GM10847 (cell line): ENCODE measurements at regions not wholly inside any gene's neighbourhood (a gene's known extent, or its start where the extent isn't known, plus 50 kb on each side); places are given as distances from the start of the nearest gene placed in this dataset.

Experiments used
- POLR2A ChIP-seq: IDR thresholded peaks from 2 replicates; pipeline ENCODE4 v1.6.1; 2011; ENCODE audit not compliant: insufficient read length; ENCODE audit errors: extremely low read depth

DNA sequence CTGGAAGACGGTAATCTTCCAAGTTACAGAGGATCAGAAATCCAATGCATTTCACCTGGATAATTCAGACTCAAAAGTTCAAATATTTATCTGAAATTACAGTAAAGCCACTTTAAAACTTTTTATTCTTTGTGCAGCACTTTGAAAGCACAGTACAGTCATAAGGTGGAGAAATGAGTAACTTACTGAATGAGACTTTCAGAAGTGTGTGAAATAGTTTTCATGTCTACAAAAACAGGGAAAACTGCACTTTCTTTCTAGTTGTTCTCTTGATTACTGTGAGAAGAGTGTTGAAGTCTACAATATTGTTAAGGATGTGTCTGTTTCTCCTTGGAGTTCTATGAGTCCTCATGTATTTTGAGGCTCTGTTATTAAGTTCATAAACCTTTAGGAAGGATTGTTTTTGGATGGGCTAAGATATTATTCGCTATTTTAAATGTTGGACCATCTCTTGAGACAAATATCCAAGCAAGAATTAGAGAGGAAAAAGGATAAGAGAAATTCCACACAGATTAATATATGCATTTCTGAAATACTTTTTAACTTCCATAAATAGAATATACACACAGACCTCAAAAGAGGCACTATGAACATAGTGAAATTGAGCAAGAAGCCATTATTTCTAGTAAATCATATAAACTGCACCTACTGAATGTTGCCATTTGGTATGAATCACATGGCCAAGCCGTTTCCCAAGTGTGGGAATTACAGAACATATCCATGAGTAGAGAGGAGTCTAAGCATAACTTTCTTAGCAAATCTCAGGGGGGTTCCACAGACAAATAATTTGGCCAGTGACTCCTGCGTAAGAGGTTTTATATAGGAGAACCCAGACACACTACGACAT is 83.6 kb upstream of the PLEKHM1 start:
- TF ChIP-seq POLR2A: no peak

DNA sequence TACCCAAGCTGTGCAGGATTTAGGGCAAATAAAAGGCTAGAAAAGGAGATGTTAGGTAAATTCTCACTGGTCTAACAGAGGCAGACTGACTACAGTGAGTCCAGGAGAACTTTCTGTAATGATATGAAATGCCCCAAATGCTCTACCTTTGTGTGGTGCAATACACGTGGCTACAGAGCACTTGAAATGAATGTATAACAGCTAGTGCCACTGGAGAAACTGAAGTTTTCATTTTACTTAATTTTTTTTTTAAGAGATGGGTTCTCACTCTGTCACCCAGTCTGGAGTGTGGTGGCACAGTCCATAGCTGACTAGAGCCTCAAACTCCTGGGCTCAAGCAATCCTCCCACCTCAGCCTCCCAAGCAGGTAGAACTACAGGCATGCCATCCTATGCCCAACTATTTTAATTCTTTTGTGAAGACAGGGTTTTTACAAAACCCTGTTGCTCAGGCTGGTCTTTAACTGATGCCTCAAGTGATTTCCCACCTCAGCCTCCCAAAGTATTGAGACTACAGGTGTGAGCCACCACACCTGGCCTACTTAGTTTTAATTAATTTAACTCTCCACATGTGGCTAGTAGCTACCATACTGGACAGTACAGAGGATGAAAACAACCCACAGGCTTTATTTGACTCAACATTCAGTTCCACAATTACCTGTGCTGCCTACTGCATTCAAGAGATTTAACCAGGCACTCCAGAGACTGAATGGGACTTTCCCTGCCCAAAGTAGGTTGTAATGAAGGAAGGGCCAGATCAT is 84.8 kb upstream of the PLEKHM1 start:
- no peak for TF ChIP-seq POLR2A

DNA sequence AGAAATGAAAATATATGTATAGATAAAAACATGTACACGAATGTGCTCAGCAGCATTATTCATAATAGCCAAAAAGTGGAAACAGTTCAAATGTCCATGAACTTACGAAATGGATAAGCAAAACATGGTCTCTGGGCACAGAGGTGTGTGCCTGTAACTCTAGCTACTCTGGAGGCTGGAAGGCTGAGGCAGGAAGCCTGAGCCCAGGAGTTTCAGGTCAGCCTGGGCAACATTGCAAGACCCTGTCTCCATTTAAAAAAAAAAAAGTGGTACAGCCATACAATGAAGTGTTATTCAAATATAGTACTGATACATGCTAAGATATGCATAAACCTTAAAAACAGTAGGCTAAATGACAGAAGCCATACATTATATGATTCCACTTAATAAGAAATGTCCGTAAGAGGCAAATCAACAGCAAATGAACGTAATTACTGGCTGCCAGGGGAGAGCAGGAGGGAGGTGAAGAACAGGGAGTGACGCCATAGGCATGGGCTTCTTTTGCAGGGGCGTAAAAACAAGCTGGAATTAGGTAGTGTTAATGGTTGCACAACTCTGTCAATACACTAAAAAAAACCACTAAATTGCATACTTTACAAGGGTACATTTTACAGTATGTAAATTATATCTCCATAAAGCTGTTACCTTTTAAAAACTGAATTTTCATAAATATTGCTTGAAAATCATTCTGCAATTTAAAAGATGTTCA is 87.2 kb upstream of the PLEKHM1 start:
- TF ChIP-seq POLR2A: no peak

DNA sequence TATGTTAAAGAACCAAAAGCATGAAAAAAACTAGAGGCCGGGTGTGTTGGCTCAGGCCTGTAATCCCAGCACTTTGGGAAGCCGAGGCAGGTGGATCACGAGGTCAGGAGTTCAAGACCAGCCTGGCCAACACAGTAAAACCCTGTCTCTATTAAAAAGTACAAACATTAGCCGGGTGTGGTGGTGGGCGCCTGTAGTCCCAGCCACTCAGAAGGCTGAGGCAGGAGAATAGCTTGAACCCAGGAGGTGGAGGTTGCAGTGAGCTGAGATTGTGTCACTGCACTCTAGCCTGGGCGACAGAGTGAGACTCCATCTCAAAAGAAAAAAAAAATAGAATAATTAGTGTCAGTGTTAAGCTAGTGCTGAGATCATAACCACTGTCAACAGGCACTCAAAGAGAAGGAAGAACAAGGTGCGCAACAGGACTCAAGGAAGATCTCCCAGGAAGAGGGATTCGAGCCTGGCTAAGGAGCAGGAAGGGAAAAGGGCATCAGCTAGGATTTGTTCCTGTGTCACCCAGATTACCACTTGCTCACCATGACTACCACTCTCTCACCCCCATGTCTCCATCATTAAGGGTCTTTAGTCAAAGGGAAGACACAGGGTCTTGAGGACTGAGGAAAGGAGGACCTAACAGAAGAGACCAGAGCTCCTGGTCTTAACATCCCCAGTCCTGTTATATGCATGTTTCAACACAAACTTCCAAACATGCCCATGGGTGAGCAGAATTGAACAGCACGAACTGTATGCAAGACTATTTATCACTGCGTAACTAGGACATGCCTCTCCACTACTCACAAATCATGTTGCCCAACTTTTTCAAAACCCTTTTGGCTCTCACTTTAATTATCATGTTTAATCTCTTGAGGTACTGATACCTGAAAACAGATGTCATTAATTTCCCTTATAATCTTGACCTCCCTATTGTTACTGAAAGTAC is 88.3 kb upstream of the PLEKHM1 start:
- TF ChIP-seq POLR2A: no peak

DNA sequence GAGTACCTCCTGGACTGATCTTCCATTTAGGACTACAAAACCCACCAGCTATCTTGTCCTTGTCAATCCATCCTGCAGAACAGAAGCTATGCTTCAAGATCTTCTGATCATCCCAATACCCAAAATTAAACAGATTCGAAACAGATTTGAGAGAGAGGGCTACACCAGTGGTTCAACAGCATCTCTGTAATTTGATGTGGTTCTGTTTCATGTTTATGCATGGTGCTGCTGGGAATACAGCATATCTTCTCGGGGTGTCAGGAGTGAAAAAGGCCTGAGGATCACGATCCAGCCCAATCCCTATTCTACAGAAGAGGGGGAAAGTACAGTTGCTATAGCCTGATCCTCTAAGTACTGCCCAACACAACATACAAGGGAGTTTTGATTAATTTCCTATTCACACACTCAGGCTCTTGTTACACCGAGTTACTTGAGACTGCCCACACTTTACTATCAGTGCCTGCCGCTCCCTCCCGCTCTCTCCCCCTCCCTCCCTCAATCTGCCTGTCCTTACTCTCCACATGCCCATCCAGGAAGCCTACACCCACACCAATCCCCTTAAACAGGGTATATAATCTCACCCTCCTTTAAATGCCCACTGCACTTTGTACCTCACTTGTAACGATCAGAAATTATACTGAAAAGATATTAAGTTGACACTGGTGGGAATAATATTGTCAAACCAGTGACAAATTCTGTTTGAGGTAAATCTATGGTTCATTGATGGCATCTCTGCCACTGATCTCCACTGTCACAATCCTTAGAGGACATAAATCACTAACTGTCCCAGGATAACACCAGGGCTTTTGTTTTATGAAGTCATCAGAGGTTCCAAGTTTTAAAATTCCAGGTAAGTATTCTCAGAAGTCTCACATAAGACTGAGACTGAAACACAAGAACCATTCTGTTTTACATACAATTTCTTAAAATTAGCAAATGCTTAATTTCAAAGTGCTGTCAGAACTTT is 89.3 kb upstream of the PLEKHM1 start:
- TF ChIP-seq POLR2A: no peak

DNA sequence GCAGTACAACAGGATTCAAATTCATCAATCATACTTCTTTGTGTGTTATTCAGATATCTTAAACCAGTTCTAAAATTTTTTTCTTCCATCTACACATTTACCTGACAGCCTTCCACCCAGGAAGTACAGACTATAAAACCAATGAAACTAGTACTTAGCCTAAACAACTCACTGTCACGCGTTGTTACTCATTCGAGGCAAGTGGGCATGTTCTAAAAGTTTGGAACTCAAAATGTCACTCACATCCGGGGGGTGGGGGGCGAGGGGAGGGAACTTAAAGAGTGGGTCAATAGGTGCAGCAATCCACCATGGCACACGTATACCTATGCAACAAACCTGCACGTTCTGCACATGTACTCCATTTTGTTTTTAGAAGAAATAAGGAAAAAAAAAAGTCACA is 90.4 kb upstream of the PLEKHM1 start:
- TF ChIP-seq POLR2A: no peak

DNA sequence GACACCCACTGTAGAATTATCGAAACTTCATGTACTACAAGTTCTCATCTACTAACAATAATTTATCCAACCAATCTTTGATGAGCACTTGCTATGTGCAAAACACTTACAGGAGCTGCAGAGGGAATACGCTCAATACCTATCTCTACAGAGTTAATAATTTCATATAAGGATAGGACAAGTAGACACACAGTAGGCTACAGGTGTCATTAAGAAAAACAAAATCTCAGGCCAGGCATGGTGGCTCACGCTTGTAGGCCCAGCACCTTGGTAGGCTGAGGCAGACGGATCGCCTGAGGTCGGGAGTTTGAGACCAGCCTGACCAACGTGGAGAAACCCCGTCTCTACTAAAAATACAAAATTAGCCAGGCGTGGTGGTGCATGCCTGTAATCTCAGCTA is 91.3 kb upstream of the PLEKHM1 start:
- TF ChIP-seq POLR2A: no peak

DNA sequence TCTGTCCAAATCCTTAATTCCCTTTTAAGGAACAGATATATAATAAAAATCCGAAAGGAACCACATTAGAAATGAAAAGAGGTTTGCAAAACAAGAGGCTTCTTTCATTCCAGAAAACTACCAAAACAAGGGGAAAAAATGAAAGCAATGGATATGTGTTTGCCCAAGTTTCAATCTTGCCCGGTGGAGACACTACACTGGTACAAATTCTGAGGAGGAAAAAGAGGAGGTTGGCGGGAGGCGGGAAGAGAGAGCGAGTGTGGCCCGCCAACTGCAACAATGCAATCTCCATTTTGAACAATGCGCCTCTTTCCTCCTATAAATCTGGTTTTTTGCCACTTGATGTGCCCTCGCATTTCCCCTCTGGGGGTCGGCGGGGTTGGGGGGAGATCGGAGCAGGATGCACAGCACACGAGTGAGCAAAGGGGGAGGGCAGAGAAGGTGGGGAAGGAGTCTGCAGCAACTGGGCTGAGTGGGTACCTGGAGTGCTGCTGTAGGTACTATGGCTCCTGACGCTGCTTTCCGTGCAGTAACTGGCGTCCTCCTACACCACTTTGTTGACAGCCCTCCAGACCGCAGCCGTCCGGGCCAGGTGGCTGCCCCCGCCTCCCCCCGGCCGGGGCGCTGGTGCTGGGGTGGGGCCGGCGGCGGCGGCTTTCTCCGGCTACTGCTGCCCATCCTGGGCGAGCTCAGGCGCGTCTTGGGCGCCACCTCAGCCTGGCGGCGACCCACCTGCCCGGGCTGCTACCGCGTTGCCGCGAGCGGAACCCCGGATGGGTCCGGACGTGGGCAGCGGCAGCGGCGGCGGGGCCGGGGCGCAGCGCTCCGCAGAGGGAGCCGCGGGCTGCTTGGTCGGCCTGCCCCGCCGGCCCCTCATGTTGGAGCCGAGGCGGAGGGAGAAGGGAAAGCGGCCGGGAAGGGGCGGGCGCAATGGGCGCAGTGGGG is 93.8 kb upstream of the PLEKHM1 start:
- peak; percentile 32 for TF ChIP-seq POLR2A

DNA sequence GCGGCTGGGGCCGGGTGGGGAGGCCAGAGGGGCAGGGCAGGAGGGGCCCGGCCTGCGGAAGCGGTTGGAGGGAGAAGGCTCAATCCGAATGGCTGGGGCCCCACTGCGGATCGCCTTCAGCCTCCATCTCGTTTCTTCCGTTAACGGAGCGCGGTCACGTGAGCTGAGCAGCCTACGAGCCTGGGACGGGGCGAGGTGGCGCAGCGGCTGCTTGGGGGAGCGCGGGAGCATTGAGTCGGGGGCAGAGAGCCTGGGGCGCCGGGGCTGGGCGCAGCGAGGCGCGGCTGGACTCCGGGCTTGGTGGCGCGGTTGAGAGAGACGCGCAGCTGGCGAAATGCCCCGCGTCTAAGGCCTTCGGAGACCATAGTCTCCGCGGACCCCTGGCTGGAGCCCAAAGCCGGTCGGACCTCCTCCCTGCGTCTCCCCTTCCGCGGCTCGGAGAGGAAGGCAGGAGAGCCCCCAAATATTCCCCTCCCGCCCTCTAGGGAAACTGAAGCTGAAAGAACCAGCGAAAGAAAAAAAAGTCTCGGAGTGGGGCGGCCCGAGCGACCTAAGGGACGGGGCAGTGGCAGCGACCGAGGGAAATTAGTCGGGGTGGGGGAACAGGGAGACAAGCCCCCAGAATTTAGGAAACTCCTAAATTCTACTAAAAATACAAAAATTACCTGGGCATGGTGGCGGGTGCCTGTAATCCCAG is 94.7 kb upstream of the PLEKHM1 start:
- TF ChIP-seq POLR2A: peak; percentile 49

DNA sequence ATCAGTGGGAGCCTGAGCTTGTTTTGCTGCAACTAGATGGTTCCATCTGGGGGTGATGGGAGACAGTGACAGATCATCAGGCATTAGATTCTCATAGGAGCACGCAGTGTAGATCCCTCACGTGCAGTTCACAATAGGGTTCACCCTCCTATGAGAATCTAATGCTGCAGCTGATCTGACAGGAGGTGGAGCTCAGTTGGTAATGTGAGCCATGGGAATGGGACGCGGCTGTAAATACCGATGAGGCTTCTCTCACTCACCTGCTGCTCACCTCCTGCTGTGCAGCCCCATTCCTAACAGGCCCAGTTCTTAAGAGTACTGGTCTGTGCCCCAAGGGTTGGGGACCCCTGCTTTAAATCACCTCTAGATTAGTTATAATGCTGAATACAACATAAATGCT is 137.5 kb upstream of the PLEKHM1 start:
- TF ChIP-seq POLR2A: no peak

DNA sequence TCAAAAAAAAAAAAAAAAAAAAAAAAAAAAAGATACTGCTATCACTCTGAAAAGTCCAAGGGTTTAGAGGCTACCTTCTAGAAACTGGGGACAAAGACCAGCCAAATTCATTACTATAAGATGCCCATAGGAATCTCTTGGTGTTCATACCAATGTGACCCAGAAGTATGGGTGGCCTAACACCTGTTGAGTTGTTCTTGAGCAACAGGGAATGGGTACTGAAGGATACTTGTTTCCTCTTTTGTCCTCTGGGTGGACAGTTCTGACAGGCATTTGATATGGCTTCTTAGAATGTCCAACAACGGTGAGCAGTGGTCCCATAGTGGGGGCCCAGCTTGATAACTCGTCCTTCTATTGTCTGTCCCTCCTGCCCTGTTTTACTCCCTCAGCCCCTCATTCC is 141.4 kb upstream of the PLEKHM1 start:
- no peak for TF ChIP-seq POLR2A

DNA sequence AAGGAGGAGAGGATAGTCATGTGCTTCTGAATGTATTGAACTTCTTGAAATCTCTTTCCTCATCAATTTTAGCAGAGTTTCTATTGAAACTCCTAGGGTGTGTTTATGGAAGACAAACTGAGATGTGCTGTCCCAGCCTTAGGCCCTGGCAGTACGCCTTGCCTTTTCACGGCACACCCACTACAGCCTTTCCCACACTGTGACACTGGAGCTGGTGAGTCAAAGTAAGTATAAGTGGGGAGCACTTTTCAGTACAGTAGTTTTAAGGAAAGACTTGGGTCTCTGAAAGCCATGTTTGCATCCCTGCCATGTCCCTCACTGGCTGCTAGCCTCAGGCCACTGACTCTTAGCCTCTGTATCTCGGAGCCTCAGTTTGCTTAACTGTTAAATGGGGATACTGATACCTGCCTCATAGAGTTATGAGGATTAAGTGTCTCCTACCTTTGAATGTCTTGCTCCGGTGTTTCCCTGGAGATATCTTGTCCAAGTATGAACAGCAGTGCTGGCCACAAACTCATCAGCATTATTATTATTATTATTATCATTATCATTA is 144.7 kb upstream of the CRHR1 start:
- no peak for TF ChIP-seq POLR2A
